ENCODE measurements at regions not wholly inside any gene's neighbourhood (a gene's known extent, or its start where the extent isn't known, plus 50 kb on each side); places are given as distances from the start of the nearest gene placed in this dataset.
A peak's percentile ranks its signal among the peaks of the same experiment; 100 is the strongest.

- DNase-seq, result no peak
- no peaks in the 10 kb centered on the region for H3K4me1 ChIP-seq
- ATAC-seq, result no peak
Measured at GRCh38 chr7:69190025-69190424, 408.2 kb upstream of the AUTS2 start.

GRCh38 chr7:69190763-69191162 is 407.5 kb upstream of the AUTS2 start:
- intact Hi-C loops (cut with DNase I), result no loop called here
- Histone ChIP-seq H3K4me1 (no peaks in the 10 kb centered on the region), H3K27me3 (no peaks in the 10 kb centered on the region), H3K9me3 (peaks cover 0 to 5% of the 10 kb centered on the region in 2 donors), H3K4me3 (no peak overlapping the region), H3K27ac (no peak overlapping the region), H3K36me3 (no peaks in the 10 kb centered on the region)
- TF ChIP-seq CTCF (IDR thresholded peaks at IDR 0.05), result no peak
- DNase-seq, result peak in 2 of 4 donors; percentile 17 to 28
- no peak for ATAC-seq

More at GRCh38 chr7:69190025-69190424, 408.2 kb upstream of the AUTS2 start:
- H3K4me3 ChIP-seq, result no peak overlapping the region
- no peak for TF ChIP-seq CTCF (IDR thresholded peaks at IDR 0.05)
- intact Hi-C loops (cut with DNase I), result no loop called here
- no peaks in the 10 kb centered on the region for H3K27me3 ChIP-seq
- peaks cover 0 to 4% of the 10 kb centered on the region in 2 donors for H3K9me3 ChIP-seq
- no peak overlapping the region for H3K27ac ChIP-seq
- H3K36me3 ChIP-seq, result no peaks in the 10 kb centered on the region

- DNase-seq, result no peak
- intact Hi-C loops (cut with DNase I), result no loop called here
- no peak overlapping the region for H3K4me3 ChIP-seq
Measured at GRCh38 chr7:69192134-69192533, 406.1 kb upstream of the AUTS2 start.

GRCh38 chr7:69193061-69193460 is 405.2 kb upstream of the AUTS2 start:
- Histone ChIP-seq H3K36me3 (no peaks in the 10 kb centered on the region), H3K27me3 (no peaks in the 10 kb centered on the region), H3K27ac (no peak overlapping the region), H3K4me1 (no peaks in the 10 kb centered on the region), H3K4me3 (no peak overlapping the region), H3K9me3 (peaks cover 0 to 15% of the 10 kb centered on the region in 2 donors)
- TF ChIP-seq CTCF (IDR thresholded peaks at IDR 0.05), result no peak
- intact Hi-C loops (cut with DNase I), result no loop called here
- no peak for ATAC-seq
- no peak for DNase-seq

More at GRCh38 chr7:69192134-69192533, 406.1 kb upstream of the AUTS2 start:
- no peaks in the 10 kb centered on the region for H3K36me3 ChIP-seq
- no peak for ATAC-seq
- no peak for TF ChIP-seq CTCF (IDR thresholded peaks at IDR 0.05)
- H3K27ac ChIP-seq, result no peak overlapping the region
- H3K9me3 ChIP-seq, result peaks cover 0 to 12% of the 10 kb centered on the region in 2 donors
- H3K4me1 ChIP-seq, result no peaks in the 10 kb centered on the region
- H3K27me3 ChIP-seq, result no peaks in the 10 kb centered on the region

- TF ChIP-seq CTCF (IDR thresholded peaks at IDR 0.05), result no peak
Measured at GRCh38 chr7:69196593-69196992, 401.7 kb upstream of the AUTS2 start.

More at GRCh38 chr7:69196593-69196992, 401.7 kb upstream of the AUTS2 start:
- no peaks in the 10 kb centered on the region for H3K27me3 ChIP-seq
- DNase-seq, result no peak
- no peaks in the 10 kb centered on the region for H3K4me1 ChIP-seq
- H3K9me3 ChIP-seq, result peaks cover 4 to 37% of the 10 kb centered on the region in 2 donors
- H3K27ac ChIP-seq, result no peak overlapping the region
- no peak overlapping the region for H3K4me3 ChIP-seq
- no peaks in the 10 kb centered on the region for H3K36me3 ChIP-seq
- ATAC-seq, result no peak
- intact Hi-C loops (cut with DNase I), result no loop called here
